ENCODE measurements at regions not wholly inside any gene's neighbourhood (a gene's known extent, or its start where the extent isn't known, plus 50 kb on each side); places are given as distances from the start of the nearest gene placed in this dataset.
"Not testable (repeated sequence)": the region's sequence is repeated elsewhere in the genome, so short reads cannot be mapped to it uniquely, and the experiment has no call there.

DNA sequence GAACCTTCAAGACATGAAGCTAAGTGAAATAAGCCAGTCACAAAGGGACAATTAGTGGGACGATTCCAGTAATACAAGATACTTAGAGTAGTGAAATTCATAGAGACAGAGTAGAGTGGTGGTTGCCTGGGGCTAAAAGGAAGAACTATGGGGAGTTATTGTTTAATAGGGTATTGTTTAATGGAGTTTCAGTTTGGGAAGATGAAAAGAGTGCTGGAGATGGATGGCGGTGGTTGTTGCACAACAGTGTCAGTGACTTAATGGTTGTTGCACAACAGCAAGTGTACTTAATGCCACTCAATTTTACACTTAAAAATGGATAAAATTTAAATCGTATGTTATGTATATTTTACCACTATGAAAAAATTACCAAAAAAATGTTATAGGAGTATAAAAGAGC, 209.7 kb upstream of the TENT5A start:
- Histone ChIP-seq H3K9me3 (ENCODE audit: control insufficient read depth in 1 of 2, low read length in 2 of 2) (peaks cover 0 to 7% of the 10 kb centered on the region in 2 donors), H3K27me3 (ENCODE audit: low read depth, low read length) (no peaks in the 10 kb centered on the region), H3K27ac (ENCODE audit: low read length) (no peak overlapping the region), H3K4me3 (ENCODE audit: low read depth in 1 of 2, low read length in 2 of 2) (no peak overlapping the region), H3K4me1 (ENCODE audit: control insufficient read depth in 1 of 2, insufficient read depth in 2 of 2, low read length in 2 of 2) (no peaks in the 10 kb centered on the region), H3K36me3 (ENCODE audit: control insufficient read depth in 1 of 2, insufficient read depth in 2 of 2, low read length in 2 of 2) (no peaks in the 10 kb centered on the region)

DNA sequence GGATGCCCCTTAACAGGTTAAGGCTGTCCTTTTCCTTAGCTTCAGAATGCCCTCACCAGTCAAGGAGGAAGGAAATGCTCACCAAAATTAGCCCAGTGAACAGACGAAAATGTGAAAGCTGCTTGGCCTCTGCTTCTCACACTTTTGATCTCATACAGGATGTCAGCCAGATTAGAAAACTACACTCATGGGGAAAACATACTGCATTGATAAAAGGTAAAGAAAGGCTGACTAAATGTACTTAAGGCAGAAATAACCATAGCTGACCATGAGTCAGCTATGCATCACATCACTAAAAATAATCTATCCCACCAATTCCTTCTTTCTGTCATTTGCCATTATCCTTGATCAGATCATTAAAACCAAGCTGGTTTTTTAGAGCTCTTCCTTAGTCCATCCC, 198.4 kb upstream of the TENT5A start:
- Histone ChIP-seq H3K27ac (ENCODE audit: low read length) (no peak overlapping the region), H3K9me3 (ENCODE audit: control insufficient read depth in 1 of 2, low read length in 2 of 2) (no peaks in the 10 kb centered on the region), H3K36me3 (ENCODE audit: control insufficient read depth in 1 of 2, insufficient read depth in 2 of 2, low read length in 2 of 2) (no peaks in the 10 kb centered on the region), H3K4me3 (ENCODE audit: low read depth in 1 of 2, low read length in 2 of 2) (no peak overlapping the region), H3K27me3 (ENCODE audit: low read depth, low read length) (no peaks in the 10 kb centered on the region), H3K4me1 (ENCODE audit: control insufficient read depth in 1 of 2, insufficient read depth in 2 of 2, low read length in 2 of 2) (no peaks in the 10 kb centered on the region)

DNA sequence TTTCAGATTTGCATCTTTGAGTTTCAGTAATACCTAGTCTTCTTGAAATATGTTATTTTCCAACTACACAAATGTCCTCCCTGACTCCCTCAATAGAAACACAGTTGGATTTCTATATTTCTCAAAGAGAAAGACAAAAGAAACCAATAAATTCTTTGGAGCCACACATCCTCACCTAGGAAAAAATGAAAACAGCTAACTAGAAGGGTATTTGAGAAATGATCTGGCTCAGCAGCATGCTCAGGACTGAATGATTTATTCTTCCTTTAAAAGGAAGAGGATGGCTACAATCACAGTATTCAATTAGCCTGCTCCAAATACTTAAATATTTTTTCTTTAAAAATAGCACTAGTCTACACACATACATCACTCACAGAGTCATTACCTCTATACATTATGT, 196.4 kb upstream of the TENT5A start:
- Histone ChIP-seq H3K36me3 (ENCODE audit: control insufficient read depth in 1 of 2, insufficient read depth in 2 of 2, low read length in 2 of 2) (no peaks in the 10 kb centered on the region), H3K9me3 (ENCODE audit: control insufficient read depth in 1 of 2, low read length in 2 of 2) (no peaks in the 10 kb centered on the region), H3K4me1 (ENCODE audit: control insufficient read depth in 1 of 2, insufficient read depth in 2 of 2, low read length in 2 of 2) (no peaks in the 10 kb centered on the region), H3K27ac (ENCODE audit: low read length) (no peak overlapping the region), H3K4me3 (ENCODE audit: low read depth in 1 of 2, low read length in 2 of 2) (no peak overlapping the region), H3K27me3 (ENCODE audit: low read depth, low read length) (no peaks in the 10 kb centered on the region)

DNA sequence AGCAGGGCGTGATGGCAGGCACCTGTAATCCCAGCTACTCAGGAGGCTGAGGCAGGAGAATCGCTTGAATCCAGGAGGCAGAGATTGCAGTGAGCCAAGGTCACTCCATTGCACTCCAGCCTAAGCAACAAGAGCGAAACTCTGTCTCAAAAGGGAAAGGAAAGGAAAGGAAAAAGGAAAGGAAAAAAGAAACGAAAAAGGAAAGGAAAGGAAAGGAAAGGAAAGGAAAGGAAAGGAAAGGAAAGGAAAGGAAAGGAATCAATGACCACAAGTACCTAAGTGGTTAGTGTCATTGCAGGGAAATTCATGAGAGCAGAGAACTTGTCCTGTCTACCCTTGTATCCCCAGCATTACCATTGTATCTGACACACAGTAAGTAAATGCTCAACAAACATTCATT, 195.7 kb upstream of the TENT5A start:
- H3K36me3 ChIP-seq (ENCODE audit: control insufficient read depth in 1 of 2, insufficient read depth in 2 of 2, low read length in 2 of 2); H3K4me3 ChIP-seq (ENCODE audit: low read depth in 1 of 2, low read length in 2 of 2); H3K4me1 ChIP-seq (ENCODE audit: control insufficient read depth in 1 of 2, insufficient read depth in 2 of 2, low read length in 2 of 2); H3K9me3 ChIP-seq (ENCODE audit: control insufficient read depth in 1 of 2, low read length in 2 of 2); H3K27me3 ChIP-seq (ENCODE audit: low read depth, low read length); H3K27ac ChIP-seq (ENCODE audit: low read length): not testable (repeated sequence)

DNA sequence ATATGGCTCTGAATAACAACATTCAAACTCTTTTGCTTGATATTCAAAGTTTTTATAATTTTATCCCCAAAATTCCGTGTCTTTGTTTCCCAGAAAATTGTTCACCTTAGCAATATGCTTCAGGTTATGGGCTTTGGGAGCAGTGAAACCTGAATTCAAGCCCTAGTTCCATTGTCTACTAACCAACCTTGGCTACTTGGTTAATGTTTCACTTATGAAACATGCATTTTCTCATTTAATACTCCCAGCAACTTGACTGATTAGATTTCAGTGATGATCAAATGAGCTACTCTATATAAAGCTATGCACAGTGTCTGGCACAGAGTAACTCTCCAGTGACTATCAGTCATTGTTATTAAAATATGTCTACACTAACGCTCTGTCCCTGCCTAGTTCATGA, 192.2 kb upstream of the TENT5A start:
- H3K4me3 ChIP-seq (ENCODE audit: low read depth in 1 of 2, low read length in 2 of 2): no peak overlapping the region
- H3K9me3 ChIP-seq (ENCODE audit: control insufficient read depth in 1 of 2, low read length in 2 of 2): no peaks in the 10 kb centered on the region
- H3K27ac ChIP-seq (ENCODE audit: low read length): no peak overlapping the region
- H3K36me3 ChIP-seq (ENCODE audit: control insufficient read depth in 1 of 2, insufficient read depth in 2 of 2, low read length in 2 of 2): no peaks in the 10 kb centered on the region
- no peaks in the 10 kb centered on the region for H3K4me1 ChIP-seq (ENCODE audit: control insufficient read depth in 1 of 2, insufficient read depth in 2 of 2, low read length in 2 of 2)
- no peaks in the 10 kb centered on the region for H3K27me3 ChIP-seq (ENCODE audit: low read depth, low read length)

DNA sequence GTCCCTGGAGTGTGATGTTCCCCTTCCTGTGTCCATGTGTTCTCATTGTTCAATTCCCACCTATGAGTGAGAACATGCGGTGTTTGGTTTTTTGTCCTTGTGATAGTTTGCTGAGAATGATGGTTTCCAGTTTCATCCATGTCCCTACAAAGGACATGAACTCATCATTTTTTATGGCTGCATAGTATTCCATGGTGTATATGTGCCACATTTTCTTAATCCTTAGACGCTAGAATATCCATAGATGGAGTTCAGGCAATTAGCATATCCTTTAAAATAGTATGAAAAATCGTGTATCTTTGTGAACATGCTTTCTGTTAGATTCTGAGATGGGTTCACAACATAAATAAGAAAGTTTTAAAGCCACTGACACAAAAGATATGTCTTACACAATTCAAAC, 190.4 kb upstream of the TENT5A start:
- not testable (repeated sequence) for H3K4me3 ChIP-seq (ENCODE audit: low read depth in 1 of 2, low read length in 2 of 2); H3K36me3 ChIP-seq (ENCODE audit: control insufficient read depth in 1 of 2, insufficient read depth in 2 of 2, low read length in 2 of 2); H3K9me3 ChIP-seq (ENCODE audit: control insufficient read depth in 1 of 2, low read length in 2 of 2); H3K27me3 ChIP-seq (ENCODE audit: low read depth, low read length); H3K4me1 ChIP-seq (ENCODE audit: control insufficient read depth in 1 of 2, insufficient read depth in 2 of 2, low read length in 2 of 2); H3K27ac ChIP-seq (ENCODE audit: low read length)

DNA sequence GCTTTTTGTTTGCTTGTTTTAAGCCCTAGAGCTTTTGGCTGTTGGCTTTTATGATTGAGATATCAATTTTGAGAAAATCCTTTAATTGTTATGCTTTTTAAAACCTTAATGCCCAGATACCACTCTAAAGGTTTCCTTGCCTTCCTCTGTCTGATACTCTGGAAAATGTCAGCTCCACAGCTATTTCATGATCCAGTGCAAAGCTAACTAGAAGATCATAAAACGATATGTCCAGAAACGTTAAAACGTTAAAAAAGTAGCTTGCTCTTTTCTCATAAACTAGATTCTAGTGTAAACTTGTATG, 189.5 kb upstream of the TENT5A start:
- Histone ChIP-seq H3K9me3 (ENCODE audit: control insufficient read depth in 1 of 2, low read length in 2 of 2) (no peaks in the 10 kb centered on the region), H3K4me1 (ENCODE audit: control insufficient read depth in 1 of 2, insufficient read depth in 2 of 2, low read length in 2 of 2) (no peaks in the 10 kb centered on the region), H3K4me3 (ENCODE audit: low read depth in 1 of 2, low read length in 2 of 2) (no peak overlapping the region), H3K27ac (ENCODE audit: low read length) (no peak overlapping the region), H3K27me3 (ENCODE audit: low read depth, low read length) (no peaks in the 10 kb centered on the region), H3K36me3 (ENCODE audit: control insufficient read depth in 1 of 2, insufficient read depth in 2 of 2, low read length in 2 of 2) (no peaks in the 10 kb centered on the region)

DNA sequence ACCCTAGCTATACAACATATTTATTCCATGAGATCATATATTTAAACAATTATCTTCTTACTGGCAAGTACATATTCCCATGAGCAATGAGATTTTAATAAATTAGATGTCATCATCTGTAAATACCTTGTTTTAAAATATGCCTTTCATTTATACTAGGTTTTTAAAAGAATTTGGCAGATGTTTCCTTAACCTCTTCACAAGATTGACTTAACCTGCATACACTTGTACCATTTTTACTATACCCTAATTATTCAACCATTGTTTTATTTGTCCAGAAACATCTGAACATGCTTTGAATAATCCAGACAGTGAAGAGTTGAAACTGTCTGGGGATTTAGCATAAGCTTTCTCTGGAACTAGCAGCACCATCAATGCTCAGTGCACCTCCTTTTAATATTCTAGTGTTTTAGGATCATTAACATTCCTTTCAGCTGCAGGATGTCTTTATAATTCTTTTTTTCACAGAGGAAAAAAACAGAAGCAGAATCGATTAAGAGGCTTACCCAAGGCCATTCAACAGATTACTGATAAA, 188.0 kb upstream of the TENT5A start:
- Histone ChIP-seq H3K4me3 (ENCODE audit: low read depth in 1 of 2, low read length in 2 of 2) (no peak overlapping the region), H3K36me3 (ENCODE audit: control insufficient read depth in 1 of 2, insufficient read depth in 2 of 2, low read length in 2 of 2) (no peaks in the 10 kb centered on the region), H3K27me3 (ENCODE audit: low read depth, low read length) (no peaks in the 10 kb centered on the region), H3K27ac (ENCODE audit: low read length) (no peak overlapping the region), H3K4me1 (ENCODE audit: control insufficient read depth in 1 of 2, insufficient read depth in 2 of 2, low read length in 2 of 2) (no peaks in the 10 kb centered on the region), H3K9me3 (ENCODE audit: control insufficient read depth in 1 of 2, low read length in 2 of 2) (no peaks in the 10 kb centered on the region)

DNA sequence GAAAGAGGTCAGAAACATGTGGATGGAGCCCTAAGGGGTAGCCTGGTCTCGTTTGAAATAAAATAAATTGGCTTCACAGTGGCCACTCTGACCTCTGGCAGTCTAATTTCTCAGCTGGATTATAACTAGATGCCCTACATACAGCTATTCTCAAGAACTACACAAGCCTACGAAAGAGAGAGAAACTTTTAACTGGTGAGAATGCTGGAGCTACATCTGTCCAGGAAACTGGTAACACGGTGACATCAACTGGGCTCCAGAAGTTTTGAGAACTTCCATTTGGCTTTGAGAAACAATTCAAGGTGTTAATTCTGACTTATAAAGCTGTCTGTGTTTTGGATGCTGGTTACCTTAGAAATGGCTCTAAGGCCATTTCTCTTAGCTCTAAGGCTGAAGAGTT, 187.3 kb upstream of the TENT5A start:
- Histone ChIP-seq H3K27ac (ENCODE audit: low read length) (no peak overlapping the region), H3K36me3 (ENCODE audit: control insufficient read depth in 1 of 2, insufficient read depth in 2 of 2, low read length in 2 of 2) (no peaks in the 10 kb centered on the region), H3K4me3 (ENCODE audit: low read depth in 1 of 2, low read length in 2 of 2) (no peak overlapping the region), H3K27me3 (ENCODE audit: low read depth, low read length) (no peaks in the 10 kb centered on the region), H3K4me1 (ENCODE audit: control insufficient read depth in 1 of 2, insufficient read depth in 2 of 2, low read length in 2 of 2) (no peaks in the 10 kb centered on the region), H3K9me3 (ENCODE audit: control insufficient read depth in 1 of 2, low read length in 2 of 2) (no peaks in the 10 kb centered on the region)

DNA sequence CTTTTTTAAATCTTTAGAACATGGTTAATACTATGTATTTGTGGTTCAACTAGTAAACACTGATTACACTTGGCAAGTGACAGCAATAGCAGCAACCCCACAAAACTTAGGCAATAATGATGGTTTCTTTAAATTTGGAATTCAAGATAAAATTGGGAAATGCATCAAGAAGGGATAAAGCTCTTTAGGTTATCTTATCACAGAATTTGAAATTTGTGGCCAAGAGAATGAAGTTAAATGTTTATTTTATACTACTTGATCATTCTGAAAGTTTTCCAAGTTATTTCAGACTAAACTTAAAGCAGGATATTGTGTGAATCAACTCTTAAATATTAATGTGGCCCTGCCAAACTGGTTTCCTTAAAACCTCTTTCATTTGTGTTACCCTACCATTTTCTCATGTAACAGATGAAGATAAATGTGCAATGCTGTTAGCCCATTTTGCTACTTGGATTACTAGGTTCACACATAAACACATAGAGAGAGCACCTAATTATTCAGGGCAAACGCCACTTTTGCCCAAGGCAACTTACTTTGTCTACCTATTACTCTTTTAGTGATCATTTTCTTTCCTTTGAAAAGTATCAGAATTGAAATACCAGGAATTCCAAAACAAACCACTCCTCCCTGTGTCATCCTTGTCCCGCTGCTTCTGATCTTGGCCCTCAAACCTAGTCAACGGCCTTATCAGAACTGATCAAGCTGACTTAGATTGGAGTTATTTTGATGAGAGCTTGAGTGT, 186.7 kb upstream of the TENT5A start:
- Histone ChIP-seq H3K27me3 (ENCODE audit: low read depth, low read length) (no peaks in the 10 kb centered on the region), H3K9me3 (ENCODE audit: control insufficient read depth in 1 of 2, low read length in 2 of 2) (no peaks in the 10 kb centered on the region), H3K27ac (ENCODE audit: low read length) (no peak overlapping the region), H3K4me3 (ENCODE audit: low read depth in 1 of 2, low read length in 2 of 2) (no peak overlapping the region), H3K36me3 (ENCODE audit: control insufficient read depth in 1 of 2, insufficient read depth in 2 of 2, low read length in 2 of 2) (no peaks in the 10 kb centered on the region), H3K4me1 (ENCODE audit: control insufficient read depth in 1 of 2, insufficient read depth in 2 of 2, low read length in 2 of 2) (no peaks in the 10 kb centered on the region)

DNA sequence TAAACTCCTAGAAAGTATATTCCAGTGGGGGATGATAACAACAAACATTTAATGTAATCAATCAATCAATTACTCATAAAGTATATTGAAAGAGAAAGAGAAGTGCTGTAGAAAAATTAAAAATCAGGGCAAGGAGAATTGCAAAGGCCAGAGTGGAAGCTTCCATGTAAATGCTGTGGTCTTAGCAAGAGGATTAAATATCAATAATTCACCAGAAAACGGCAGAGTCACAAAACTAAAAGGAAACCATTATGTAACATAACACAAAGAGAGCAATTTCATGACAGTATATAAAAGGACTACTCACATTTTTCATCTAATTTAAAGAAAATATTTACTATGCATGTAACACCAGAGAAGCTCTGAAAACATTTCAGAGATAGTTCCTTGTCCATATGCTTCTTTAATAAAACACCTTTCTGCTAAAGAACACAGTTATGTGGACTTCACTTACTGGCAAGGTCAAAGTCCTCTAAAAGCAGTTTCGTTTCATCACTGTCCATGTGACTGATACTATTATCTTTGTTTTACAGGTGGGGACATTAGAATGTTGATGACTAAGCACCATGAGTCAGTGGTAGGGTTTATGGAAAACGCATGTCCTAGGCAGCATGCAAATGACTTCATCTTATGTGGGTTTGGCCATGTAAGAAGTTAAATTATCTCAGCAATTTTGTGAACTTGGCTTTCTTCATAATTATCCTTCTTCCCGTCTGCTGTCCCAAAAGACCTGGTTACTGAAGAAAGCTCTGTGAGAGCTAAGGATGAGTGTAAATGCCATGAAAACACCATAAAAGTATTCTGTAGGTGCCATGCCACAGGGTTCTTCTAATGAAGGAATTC, 185.8 kb upstream of the TENT5A start:
- Histone ChIP-seq H3K27me3 (ENCODE audit: low read depth, low read length) (no peaks in the 10 kb centered on the region), H3K36me3 (ENCODE audit: control insufficient read depth in 1 of 2, insufficient read depth in 2 of 2, low read length in 2 of 2) (no peaks in the 10 kb centered on the region), H3K9me3 (ENCODE audit: control insufficient read depth in 1 of 2, low read length in 2 of 2) (no peaks in the 10 kb centered on the region), H3K4me1 (ENCODE audit: control insufficient read depth in 1 of 2, insufficient read depth in 2 of 2, low read length in 2 of 2) (no peaks in the 10 kb centered on the region), H3K27ac (ENCODE audit: low read length) (no peak overlapping the region), H3K4me3 (ENCODE audit: low read depth in 1 of 2, low read length in 2 of 2) (no peak overlapping the region)
